Activated CD4-positive, CD25-positive, alpha-beta regulatory T cell treated with anti-CD3 and anti-CD28 coated beads, Interleukin-2, amount 50 U/mL, for 24 hours (primary cell): ENCODE measurements at regions not wholly inside any gene's neighbourhood (a gene's known extent, or its start where the extent isn't known, plus 50 kb on each side); places are given as distances from the start of the nearest gene placed in this dataset.
"Not testable (repeated sequence)": the region's sequence is repeated elsewhere in the genome, so short reads cannot be mapped to it uniquely, and the experiment has no call there.

Experiments used
- ATAC-seq, 2 donors: fragments of 150-1000 bp; cut with Tn5 transposase; one replicate each; pipeline ENCODE4 v1.10.0; 2021; ENCODE audit warnings: mild to moderate bottlenecking in 1 of 2, moderate library complexity in 1 of 2

DNA sequence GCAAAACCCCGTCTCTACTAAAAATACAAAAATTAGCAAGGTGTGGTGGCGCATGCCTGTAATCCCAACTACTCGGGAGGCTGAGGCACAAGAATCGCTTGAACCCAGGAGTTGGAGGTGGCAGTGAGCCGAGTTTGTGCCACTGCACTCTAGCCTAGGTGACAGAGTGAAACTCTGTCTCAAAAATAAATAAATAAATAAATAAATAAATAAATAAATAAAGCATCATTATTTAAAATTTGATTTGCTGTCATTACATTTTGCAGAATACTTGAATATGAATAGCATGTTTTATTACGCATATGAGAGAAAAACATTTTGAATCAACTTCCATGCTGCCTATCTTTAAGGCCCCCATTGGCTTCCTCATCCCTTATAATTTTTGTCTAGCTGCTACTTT, 53.4 kb upstream of the MED14 start:
- ATAC-seq = not testable (repeated sequence)

GRCh38 chrX:40792433-40792832, 57.1 kb upstream of the MED14 start:
- ATAC-seq = no peak

DNA sequence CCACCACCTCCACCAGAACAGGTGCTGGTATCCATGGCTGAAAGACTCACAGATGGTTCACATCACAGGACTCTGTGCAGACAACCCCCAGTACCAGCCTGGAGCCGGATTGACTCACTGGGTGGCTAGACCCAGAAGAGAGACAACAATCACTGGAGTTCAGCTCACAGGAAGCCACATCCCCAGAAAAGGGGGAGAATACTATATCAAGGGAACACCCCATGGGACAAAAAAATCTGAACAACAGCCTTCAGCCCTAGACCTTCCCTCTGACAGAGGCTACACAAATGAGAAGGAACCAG, 59.4 kb upstream of the MED14 start:
- ATAC-seq = not testable (repeated sequence)

DNA sequence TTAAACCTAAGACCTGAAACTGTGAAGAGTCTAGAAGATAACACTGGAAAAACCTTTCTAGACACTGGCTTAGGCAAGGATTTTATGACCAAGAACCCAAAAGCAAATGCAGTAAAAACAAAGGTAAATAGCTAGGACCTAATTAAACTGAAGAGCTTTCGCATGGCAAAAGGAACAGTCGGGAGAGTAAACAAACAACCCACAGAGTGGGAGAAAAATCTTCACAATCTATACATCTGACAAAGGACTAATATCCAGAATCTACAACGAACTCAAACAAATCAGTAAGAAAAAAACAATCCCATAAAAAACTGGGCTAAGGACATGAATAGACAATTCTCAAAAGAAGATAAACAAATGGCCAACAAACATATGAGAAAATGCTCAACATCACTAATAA, 64.4 kb upstream of the MED14 start:
- ATAC-seq = not testable (repeated sequence)

DNA sequence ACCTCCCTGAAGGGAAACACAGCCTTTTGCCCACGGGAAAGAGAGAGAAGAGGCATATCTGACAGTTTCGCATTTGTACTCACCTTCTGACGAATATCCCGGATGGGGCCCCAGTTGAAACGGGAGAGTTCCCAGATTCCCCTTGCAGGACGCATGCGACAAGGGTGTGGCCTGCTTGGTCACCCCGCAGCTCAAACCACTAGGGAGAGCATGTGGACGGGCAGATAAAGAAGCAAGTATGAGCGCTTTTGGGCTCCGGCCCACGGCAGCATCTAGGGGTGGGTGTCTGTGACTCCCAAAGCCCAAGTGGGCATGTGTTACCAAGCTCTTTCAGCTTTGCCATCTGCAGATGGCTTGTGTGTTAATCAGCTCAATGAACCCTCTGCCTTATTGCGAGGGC, 70.1 kb upstream of the MED14 start:
- ATAC-seq = no peak

- ATAC-seq = no peak
These were observed 71.3 kb upstream of the MED14 start for GRCh38 chrX:40806513-40807220.

GRCh38 chrX:40807384-40807783, 72.0 kb upstream of the MED14 start:
- no peak for ATAC-seq

DNA sequence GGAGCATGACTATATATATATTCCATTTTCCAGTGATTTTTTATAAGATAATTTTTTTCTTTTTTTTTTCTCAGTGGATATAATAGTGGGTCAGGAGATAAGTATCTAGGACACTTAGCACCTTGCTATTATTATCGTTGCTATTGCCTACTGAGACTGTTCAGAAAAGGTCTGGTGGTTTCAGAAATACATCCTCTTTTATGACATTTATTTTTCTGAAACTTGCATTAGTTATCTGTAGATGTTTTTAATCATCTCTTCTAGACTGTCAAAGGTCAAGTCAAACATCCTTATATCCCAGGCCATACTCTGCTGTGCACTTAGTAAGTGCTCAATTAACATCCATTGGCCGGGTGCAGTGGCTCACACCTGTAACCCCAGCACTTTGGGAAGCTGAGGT, 72.9 kb upstream of the MED14 start:
- ATAC-seq = no peak

- ATAC-seq = no peak
These were observed 73.9 kb upstream of the MED14 start for GRCh38 chrX:40809210-40809609.

- ATAC-seq = not testable (repeated sequence)
These were observed 79.7 kb upstream of the MED14 start for GRCh38 chrX:40815045-40815444.

- ATAC-seq = no peak
These were observed 81.6 kb upstream of the MED14 start for GRCh38 chrX:40816906-40817305.

GRCh38 chrX:40818236-40818635, 82.9 kb upstream of the MED14 start:
- ATAC-seq = no peak

DNA sequence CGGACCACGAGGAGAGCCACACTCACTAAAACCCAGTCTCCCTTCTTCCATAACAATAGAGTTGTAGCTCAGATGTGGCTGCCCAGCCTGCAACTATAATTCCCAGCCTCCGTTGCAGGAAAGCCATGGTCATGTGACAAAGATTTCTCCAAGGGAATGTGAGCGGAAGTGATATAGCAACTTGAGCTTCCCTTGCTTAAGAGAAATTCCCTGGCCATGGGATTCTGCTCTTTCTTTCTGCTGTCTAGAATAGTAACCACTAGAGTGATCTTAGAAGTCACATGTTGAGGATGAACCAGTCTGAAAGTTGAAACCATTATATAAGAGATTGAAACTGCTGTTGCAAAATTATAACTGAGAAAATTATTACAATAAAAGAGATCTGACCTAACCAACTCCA, 86.4 kb upstream of the MED14 start:
- ATAC-seq = no peak

DNA sequence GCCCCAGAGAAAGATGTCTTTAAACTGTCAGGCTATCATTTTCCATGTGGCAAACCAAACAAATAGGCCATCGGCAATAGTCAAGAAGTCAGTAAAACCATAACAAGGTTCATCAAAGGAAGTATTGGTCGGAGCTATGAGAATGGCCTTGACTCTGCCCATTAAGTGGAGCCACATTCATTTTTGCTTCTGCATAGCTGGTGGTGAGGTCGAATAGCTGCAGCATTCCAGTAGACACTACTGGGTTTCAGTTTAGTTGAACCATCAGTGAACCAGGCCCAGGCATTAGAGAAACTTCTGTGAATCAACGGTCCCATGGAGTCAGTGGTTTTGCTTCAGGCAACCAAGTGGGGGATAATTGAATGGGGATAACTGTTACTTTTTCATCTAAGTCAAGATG, 92.0 kb upstream of the MED14 start:
- no peak for ATAC-seq

DNA sequence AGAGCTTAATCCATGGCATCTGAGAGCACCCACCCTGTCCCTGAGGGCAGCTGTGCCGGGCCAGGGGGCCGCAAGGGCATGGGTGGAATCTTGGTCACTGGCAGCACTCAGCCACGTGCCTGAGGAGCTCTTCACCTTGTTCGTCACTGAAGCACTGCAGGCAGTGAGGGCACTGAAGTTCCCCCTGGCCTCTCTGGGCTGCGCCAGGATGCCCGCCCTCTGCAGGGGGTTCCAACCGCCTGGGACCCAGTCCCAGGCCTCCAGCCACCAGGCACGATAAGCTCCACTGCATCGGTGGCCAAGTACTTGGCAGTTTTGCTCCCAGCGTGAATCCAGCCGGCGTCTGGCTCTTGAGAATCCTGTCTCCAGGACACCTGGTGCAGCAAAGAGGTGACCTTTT, 96.4 kb upstream of the MED14 start:
- no peak for ATAC-seq

DNA sequence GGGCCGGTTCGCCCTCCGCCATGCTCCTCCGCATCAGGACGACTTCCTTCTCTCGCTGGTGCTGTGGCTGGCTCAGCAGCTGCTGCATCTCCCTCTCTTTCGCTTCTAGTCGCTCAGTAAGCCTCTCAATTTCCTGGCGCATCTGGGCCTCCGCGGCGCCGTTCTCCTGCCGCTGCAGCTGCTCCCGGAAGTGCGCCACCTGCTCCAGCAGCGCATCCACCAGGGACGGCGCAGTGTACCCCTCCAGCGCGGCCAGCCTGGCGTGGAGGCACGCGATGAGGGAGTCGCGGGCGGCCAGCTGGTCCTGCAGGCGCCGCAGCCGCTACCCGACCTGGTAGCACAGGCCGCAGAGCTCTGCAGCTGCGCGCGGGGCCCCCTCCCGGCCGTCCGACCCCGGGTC, 97.4 kb upstream of the MED14 start:
- no peak for ATAC-seq

GRCh38 chrX:40834225-40834624, 98.9 kb upstream of the MED14 start:
- ATAC-seq = no peak

- no peak for ATAC-seq
These were observed 100.2 kb upstream of the MED14 start for GRCh38 chrX:40835526-40835925.

- ATAC-seq = no peak
These were observed 108.3 kb upstream of the MED14 start for GRCh38 chrX:40843643-40844042.

GRCh38 chrX:40844471-40844870, 109.1 kb upstream of the MED14 start:
- ATAC-seq = no peak

DNA sequence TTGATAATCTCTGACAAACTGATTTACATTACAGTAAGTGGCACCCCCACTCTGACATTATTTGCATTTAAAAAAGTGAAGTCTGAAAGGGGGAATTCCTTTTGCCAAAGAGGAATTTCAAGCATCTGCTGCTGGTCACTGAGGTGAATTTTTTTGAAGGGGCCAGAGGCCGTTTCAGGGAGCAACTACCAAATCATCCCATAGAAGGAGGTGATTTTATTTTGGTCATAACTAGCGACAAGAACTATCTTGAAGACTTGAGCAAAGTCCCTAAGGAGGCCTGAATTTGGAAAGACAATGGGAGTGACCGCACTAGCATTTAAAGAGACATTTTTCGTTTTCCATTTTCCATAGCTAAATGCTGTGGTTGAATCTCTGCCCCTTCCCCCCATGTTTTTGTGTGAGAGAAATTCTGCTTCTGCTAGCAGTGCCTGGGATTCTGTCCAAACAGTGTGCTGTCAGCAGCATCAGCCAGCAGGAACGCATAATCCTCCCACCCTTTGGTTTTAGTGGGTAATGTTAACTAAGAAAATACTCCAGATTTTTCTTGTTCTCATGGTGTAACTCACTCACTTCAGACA, 110.1 kb upstream of the MED14 start:
- ATAC-seq = no peak

GRCh38 chrX:40849906-40850823, 114.8 kb upstream of the MED14 start:
- no peak for ATAC-seq

GRCh38 chrX:40852586-40852985, 117.2 kb upstream of the MED14 start:
- ATAC-seq = no peak
